ENCODE measurements at regions not wholly inside any gene's neighbourhood (a gene's known extent, or its start where the extent isn't known, plus 50 kb on each side); places are given as distances from the start of the nearest gene placed in this dataset.

DNA sequence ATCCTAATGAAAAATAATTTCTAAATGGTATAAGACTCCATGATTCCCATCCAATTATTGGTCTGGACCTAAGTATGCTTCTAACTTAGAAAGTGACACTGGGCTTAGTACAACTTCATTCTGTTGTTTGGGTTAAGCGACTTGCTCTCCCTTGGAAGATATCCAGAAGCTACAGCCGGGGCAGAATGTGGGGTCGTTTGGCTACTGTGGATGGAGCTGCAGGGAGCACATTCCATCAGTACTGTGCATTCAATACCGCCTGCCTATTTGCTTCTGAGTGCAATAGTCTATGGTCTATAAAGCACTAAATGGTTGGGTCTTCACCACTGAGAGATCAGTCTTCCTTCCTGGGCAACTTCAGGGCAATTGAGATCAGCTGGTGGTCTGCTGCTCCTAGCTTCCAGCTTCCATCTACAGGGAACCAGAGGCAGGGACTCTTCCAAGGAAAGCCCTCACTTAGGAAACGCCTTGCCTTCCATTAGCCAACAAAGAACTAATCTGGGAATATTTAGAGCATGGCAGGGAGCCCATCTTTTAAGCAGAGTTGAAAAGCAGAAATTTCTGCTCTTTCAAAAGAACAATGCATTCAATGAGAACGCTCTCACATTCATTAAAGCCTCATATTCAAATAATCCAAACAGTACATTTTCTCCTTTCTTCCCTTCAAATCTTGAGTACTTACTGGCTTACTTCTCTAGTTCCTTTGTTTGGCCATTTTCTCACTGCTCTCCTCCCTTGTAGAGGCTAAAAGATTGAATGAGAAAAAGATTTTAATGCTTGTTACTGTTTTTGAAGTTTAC lies 1049.9 kb upstream of the TENM3 start:
- DNase-seq (ENCODE audit: extremely low read depth, low read depth): no peak
- TF ChIP-seq, protein P1, sequence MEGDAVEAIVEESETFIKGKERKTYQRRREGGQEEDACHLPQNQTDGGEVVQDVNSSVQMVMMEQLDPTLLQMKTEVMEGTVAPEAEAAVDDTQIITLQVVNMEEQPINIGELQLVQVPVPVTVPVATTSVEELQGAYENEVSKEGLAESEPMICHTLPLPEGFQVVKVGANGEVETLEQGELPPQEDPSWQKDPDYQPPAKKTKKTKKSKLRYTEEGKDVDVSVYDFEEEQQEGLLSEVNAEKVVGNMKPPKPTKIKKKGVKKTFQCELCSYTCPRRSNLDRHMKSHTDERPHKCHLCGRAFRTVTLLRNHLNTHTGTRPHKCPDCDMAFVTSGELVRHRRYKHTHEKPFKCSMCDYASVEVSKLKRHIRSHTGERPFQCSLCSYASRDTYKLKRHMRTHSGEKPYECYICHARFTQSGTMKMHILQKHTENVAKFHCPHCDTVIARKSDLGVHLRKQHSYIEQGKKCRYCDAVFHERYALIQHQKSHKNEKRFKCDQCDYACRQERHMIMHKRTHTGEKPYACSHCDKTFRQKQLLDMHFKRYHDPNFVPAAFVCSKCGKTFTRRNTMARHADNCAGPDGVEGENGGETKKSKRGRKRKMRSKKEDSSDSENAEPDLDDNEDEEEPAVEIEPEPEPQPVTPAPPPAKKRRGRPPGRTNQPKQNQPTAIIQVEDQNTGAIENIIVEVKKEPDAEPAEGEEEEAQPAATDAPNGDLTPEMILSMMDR (IDR thresholded peaks at IDR 0.05; ENCODE audit: low read depth, low read length): no peak

DNA sequence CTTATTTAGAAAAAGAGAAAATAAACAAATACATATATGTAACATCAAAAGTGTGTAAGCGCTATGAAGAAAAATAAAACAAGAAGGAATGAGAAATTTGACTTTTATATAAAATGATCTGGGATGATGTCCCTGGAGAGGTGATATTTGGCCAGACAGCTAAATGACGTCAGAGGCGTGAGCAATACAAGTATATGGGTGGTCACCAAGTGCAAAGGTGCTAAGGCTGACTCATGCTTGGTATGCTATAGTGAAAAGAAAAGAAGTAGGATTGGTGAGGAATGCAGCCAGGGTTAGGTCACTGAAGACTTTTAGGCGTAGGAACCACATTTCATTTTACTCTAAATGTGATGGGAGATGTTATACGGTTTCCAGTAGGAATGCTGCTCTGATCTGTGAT lies 1049.1 kb upstream of the TENM3 start:
- no peak for DNase-seq (ENCODE audit: extremely low read depth, low read depth)
- TF ChIP-seq, protein P1 (IDR thresholded peaks at IDR 0.05; ENCODE audit: low read depth, low read length): no peak

DNA sequence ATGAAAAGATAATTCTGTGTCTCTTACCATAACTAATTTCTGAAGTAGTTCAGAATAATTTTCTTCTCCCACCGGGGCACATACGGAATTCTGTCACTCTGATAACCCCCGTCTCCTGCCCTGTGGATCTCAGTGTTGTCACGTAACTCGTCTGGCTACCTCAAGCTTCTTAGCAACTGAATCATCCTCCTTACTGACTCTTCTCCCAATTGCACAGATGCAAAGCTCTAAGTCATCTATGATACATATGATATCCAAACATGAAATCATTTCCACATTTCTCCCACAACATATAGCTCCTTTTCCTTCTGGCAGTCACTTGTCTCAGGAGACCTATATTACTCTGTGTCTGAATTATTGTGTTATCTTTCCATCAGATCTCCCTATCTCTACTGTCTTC lies 1043.1 kb upstream of the TENM3 start:
- TF ChIP-seq, protein P1 (IDR thresholded peaks at IDR 0.05; ENCODE audit: low read depth, low read length): no peak
- no peak for DNase-seq (ENCODE audit: extremely low read depth, low read depth)

DNA sequence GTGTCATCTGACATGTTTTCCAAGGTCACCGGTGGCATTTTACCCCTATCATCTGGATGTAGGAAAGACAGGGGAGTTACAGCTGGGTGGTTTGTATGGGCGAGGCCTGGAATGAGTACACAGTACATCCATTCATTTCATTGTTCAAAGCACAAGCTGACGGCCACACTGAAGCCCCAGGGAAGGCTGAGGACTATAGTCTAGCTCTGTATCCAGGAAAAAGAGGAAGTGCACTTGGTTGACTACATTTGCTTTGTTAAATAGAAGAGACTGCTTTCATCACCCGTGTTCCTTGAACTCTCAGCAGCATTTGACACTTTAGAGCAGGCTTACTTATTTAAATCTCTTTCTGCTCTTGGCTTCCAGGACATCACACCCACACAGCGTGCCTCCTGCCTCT lies 1041.0 kb upstream of the TENM3 start:
- DNase-seq (ENCODE audit: extremely low read depth, low read depth): no peak
- TF ChIP-seq, protein P1 (IDR thresholded peaks at IDR 0.05; ENCODE audit: low read depth, low read length): no peak

DNA sequence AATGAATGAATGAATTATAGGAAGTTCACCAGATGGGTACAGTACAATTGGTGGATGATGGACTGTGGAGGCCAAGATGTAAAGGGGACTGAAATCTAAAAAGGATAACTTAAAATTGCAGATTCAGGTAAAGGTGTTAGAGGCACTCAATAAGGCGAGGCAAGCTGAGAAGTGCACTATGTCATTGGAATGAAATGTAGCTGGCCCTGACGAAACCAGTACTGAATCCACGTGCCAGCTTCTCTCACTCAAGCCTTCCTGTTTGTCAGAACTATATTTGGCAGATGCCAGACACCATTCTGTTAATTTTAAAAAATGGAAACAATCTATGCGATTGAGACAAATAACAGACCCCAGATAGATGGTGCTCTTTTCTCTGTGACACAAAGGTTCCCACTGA lies 1039.1 kb upstream of the TENM3 start:
- TF ChIP-seq, protein P1 (IDR thresholded peaks at IDR 0.05; ENCODE audit: low read depth, low read length): no peak
- no peak for DNase-seq (ENCODE audit: extremely low read depth, low read depth)

DNA sequence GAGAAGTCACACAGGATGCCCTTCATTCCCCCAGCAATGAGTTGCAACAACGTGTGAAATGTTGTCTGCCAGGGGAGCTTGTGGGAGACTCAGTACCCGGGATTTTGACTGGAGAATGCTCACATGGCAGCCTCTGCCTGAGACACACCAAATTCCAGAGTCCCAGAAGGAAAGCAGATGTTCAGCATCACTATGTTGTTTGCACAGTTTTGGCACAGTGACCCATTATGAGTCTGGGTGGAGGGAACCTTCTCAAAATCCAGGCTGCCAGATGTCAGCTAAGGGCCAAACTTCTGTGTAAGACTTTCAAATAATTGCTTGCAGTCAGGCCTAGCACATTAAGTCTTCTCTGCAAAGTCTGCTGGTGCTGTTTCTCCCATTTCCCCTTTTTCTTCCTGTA lies 1029.7 kb upstream of the TENM3 start:
- no peak for DNase-seq (ENCODE audit: extremely low read depth, low read depth)
- TF ChIP-seq, protein P1 (IDR thresholded peaks at IDR 0.05; ENCODE audit: low read depth, low read length): no peak

DNA sequence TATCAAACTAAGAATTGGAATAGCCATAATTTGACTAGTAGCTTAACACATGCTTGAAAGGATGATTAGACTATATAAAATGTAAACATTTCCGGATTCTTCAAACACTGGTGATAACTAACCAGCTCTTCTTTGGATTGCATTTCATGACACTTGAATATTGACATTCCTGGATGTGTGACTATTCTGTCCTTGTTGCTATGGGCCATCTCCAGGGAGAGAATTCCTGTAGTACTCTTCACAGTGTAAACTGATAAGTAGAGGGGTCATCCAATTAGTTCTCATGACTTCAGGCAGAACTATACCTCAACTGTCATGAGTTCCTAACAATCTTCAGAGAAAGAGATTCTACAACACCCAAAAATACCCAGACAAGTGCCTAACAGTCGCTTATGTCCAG lies 1026.7 kb upstream of the TENM3 start:
- DNase-seq (ENCODE audit: extremely low read depth, low read depth): no peak
- TF ChIP-seq, protein P1 (IDR thresholded peaks at IDR 0.05; ENCODE audit: low read depth, low read length): no peak
